Neural progenitor cell (in vitro differentiated cells): ENCODE measurements at regions not wholly inside any gene's neighbourhood (a gene's known extent, or its start where the extent isn't known, plus 50 kb on each side); places are given as distances from the start of the nearest gene placed in this dataset.

Experiments
- DNase-seq: peaks from one replicate; pipeline ENCODE4 v3.0.0-alpha.2; 2016; ENCODE audit warnings: low spot score
- H2AFZ ChIP-seq: fragments of 200-600 bp; sonication (generic); replicated peaks from 2 replicates; pipeline ENCODE4 v1.6.1; 2016; ENCODE audit warnings: antibody characterized with exemption
- H3F3A ChIP-seq: fragments of 200-600 bp; sonication (generic); 2 replicates; pipeline ENCODE4 v1.6.1; 2016; ENCODE audit warnings: antibody characterized with exemption, low read depth
- H3K27ac ChIP-seq: fragments of 200-600 bp; sonication (generic); 2 replicates; pipeline ENCODE4 v1.5.1; 2016; ENCODE audit warnings: mild to moderate bottlenecking
- H3K27me3 ChIP-seq: fragments of 200-600 bp; sonication (generic); 2 replicates; pipeline ENCODE4 v1.6.1; 2016; ENCODE audit warnings: mild to moderate bottlenecking, moderate library complexity
- H3K36me3 ChIP-seq: fragments of 200-600 bp; sonication (generic); 2 replicates; pipeline ENCODE4 v1.5.1; 2016
- H3K4me1 ChIP-seq: fragments of 200-600 bp; sonication (generic); 2 replicates; pipeline ENCODE4 v1.6.1; 2016; ENCODE audit warnings: mixed run types
- H3K4me2 ChIP-seq: fragments of 200-600 bp; sonication (generic); 2 replicates; pipeline ENCODE4 v1.6.1; 2016
- H3K4me3 ChIP-seq: fragments of 200-600 bp; sonication (generic); 2 replicates; pipeline ENCODE4 v1.5.1; 2016
- H3K79me2 ChIP-seq: fragments of 200-600 bp; sonication (generic); 2 replicates; pipeline ENCODE4 v1.6.1; 2016; ENCODE audit warnings: low read depth
- H3K9ac ChIP-seq: fragments of 200-600 bp; sonication (generic); 2 replicates; pipeline ENCODE4 v1.6.1; 2016
- H3K9me3 ChIP-seq: fragments of 200-600 bp; sonication (generic); 2 replicates; pipeline ENCODE4 v1.5.1; 2016; ENCODE audit warnings: low read depth
- H4K20me1 ChIP-seq: fragments of 200-600 bp; sonication (generic); 2 replicates; pipeline ENCODE4 v1.6.1; 2016; ENCODE audit warnings: low read depth
- H3K27ac Mint-ChIP-seq: 3 replicates; pipeline ENCODE4 v1.8.0; 2021; ENCODE audit warnings: mixed read lengths
- H3K27me3 Mint-ChIP-seq: 2 replicates; pipeline ENCODE4 v1.8.0; 2022; ENCODE audit warnings: low read depth, mild to moderate bottlenecking, inconsistent platforms, moderate library complexity, mixed read lengths; ENCODE audit not compliant: insufficient read depth
- H3K36me3 Mint-ChIP-seq: 3 replicates; pipeline ENCODE4 v1.8.0; 2021; ENCODE audit warnings: mixed read lengths
- H3K4me1 Mint-ChIP-seq: 3 replicates; pipeline ENCODE4 v1.8.0; 2021; ENCODE audit warnings: mixed read lengths
- H3K4me3 Mint-ChIP-seq: 3 replicates; pipeline ENCODE4 v1.8.0; 2021; ENCODE audit warnings: mild to moderate bottlenecking, moderate library complexity, mixed read lengths
- H3K9me3 Mint-ChIP-seq: 3 replicates; pipeline ENCODE4 v1.8.0; 2020; ENCODE audit warnings: mixed read lengths
- EZH2 ChIP-seq: fragments of 200-600 bp; sonication (generic); IDR thresholded peaks from 2 replicates; pipeline ENCODE4 v1.6.1; 2017; ENCODE audit warnings: antibody characterized with exemption, mild to moderate bottlenecking, moderate library complexity
- EZH2phosphoT487 ChIP-seq: fragments of 200-600 bp; sonication (generic); IDR thresholded peaks from 2 replicates; pipeline ENCODE4 v1.6.1; 2017; ENCODE audit warnings: antibody characterized with exemption
- TF ChIP-seq, protein P1 (sequence below): fragments of 200-600 bp; sonication (generic); IDR thresholded peaks from 2 replicates; pipeline ENCODE4 v1.5.1; 2017; ENCODE audit warnings: antibody characterized with exemption, mild to moderate bottlenecking

DNA sequence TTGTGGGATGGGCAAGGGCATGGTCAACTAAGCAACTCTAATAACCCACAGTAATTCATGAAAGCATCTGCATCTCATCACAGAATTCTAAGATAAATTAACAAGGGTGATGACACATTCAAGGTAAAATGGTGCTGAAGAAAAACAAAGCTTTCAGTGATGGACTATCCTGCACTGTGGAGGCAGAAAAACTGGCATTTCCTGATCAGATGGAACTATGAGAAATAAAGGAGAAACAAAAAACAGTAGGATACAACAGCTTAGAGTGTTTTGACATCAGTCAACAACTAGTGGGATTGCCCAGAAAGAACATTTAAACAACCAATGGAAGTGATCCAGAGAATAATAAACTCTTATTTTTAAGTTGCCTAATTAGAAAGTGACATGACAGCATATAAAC lies 327.0 kb downstream of the KLF5 start:
- H3K27me3 Mint-ChIP-seq, result peaks cover 3% of the 10 kb centered on the region
- Histone ChIP-seq H3K4me3 (no peak overlapping the region), H3K9me3 (no peaks in the 10 kb centered on the region), H3K4me2 (no peak overlapping the region), H3K27ac (no peak overlapping the region), H3K4me1 (no peaks in the 10 kb centered on the region), H3F3A (no peaks in the 10 kb centered on the region), H2AFZ (no peak overlapping the region), H3K27me3 (no peaks in the 10 kb centered on the region), H4K20me1 (no peaks in the 10 kb centered on the region), H3K79me2 (no peaks in the 10 kb centered on the region), H3K36me3 (no peaks in the 10 kb centered on the region), H3K9ac (no peak overlapping the region)
- H3K27ac Mint-ChIP-seq, result no peak overlapping the region
- H3K36me3 Mint-ChIP-seq, result no peaks in the 10 kb centered on the region
- H3K4me3 Mint-ChIP-seq, result no peak overlapping the region
- peaks cover 2% of the 10 kb centered on the region for H3K9me3 Mint-ChIP-seq
- no peaks in the 10 kb centered on the region for H3K4me1 Mint-ChIP-seq
- TF ChIP-seq EZH2, result no peak
- no peak for TF ChIP-seq EZH2phosphoT487
- TF ChIP-seq, protein P1, sequence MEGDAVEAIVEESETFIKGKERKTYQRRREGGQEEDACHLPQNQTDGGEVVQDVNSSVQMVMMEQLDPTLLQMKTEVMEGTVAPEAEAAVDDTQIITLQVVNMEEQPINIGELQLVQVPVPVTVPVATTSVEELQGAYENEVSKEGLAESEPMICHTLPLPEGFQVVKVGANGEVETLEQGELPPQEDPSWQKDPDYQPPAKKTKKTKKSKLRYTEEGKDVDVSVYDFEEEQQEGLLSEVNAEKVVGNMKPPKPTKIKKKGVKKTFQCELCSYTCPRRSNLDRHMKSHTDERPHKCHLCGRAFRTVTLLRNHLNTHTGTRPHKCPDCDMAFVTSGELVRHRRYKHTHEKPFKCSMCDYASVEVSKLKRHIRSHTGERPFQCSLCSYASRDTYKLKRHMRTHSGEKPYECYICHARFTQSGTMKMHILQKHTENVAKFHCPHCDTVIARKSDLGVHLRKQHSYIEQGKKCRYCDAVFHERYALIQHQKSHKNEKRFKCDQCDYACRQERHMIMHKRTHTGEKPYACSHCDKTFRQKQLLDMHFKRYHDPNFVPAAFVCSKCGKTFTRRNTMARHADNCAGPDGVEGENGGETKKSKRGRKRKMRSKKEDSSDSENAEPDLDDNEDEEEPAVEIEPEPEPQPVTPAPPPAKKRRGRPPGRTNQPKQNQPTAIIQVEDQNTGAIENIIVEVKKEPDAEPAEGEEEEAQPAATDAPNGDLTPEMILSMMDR, result no peak
- DNase-seq, result no peak

DNA sequence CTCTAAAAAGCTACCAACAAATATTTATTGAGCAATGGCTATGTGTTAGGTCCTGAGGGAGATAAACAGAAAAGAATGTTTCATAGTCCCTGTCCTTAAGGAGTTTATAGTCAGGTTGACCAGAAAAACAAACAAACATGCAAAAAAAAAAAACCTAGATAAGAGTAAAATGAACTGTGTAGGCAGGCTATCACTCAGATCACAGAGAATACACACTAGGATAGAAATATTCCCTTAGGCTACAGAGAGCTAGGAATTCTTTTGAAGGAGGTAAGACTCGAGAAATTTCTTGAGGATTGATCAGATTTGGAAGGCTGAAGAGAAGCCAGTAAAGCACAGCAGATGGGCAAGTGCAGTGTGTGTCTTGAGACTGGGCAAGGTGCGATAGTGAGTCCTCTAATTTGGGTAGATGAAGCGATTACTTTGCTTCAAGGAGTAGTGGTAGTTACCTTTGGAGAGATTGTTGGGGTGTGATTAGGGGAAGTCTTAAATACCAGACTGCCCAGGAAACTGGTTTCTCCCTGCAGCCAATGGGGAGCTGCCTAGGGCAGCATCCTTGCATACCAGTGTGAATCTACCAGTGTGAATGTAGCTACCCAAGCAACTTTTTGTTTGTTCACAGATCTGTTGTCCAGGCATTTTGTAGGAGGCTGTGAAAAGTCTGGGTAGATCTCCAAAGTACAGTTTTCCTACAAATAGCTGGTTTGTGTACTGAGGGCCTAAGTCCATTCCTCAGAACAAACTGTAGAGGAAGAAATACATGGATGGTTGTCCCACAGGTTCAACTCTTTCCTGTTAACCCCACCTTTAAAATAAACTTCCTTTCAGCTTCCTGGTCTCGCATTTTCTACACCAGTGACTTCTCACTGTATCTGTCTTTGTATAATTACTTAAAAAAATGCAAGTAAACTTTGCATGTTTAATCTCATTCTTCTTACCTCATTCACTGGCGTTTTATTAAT lies 314.1 kb downstream of the KLF5 start:
- H2AFZ ChIP-seq, result no peak overlapping the region
- no peak overlapping the region for H3K9ac ChIP-seq
- H3K36me3 ChIP-seq, result no peaks in the 10 kb centered on the region
- no peaks in the 10 kb centered on the region for H3K27me3 ChIP-seq
- no peaks in the 10 kb centered on the region for H3F3A ChIP-seq
- TF ChIP-seq, protein P1, result no peak
- TF ChIP-seq EZH2phosphoT487 (no peak), EZH2 (no peak)
- H3K4me3 ChIP-seq, result no peak overlapping the region
- Mint-ChIP-seq H3K4me1 (no peaks in the 10 kb centered on the region), H3K27ac (no peak overlapping the region), H3K4me3 (no peak overlapping the region), H3K27me3 (no peaks in the 10 kb centered on the region), H3K9me3 (no peaks in the 10 kb centered on the region), H3K36me3 (no peaks in the 10 kb centered on the region)
- no peaks in the 10 kb centered on the region for H3K9me3 ChIP-seq
- no peak overlapping the region for H3K27ac ChIP-seq
- no peak overlapping the region for H3K4me2 ChIP-seq
- no peaks in the 10 kb centered on the region for H3K4me1 ChIP-seq
- DNase-seq, result no peak
- H4K20me1 ChIP-seq, result no peaks in the 10 kb centered on the region
- H3K79me2 ChIP-seq, result no peaks in the 10 kb centered on the region

DNA sequence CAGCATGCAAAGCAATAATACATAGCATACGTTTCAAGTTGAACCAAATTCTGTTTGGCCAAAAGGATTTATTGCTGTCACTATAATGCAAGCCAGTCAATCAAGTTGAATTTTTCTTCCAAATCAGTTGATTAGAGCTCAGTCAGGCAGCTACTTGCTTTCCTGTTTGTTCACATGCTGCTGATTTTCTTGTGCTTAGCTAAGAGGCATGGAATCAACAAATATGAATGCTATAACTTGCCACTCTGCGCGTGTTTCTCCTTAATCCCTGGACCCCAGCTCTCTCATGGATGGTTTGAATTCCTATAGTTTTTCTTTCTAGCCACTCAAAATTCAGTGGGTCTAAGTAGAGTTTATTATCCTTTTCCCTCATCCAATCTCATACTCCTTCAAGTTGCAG lies 311.3 kb downstream of the KLF5 start:
- H3K27ac ChIP-seq, result no peak overlapping the region
- Mint-ChIP-seq H3K4me1 (no peaks in the 10 kb centered on the region), H3K9me3 (no peaks in the 10 kb centered on the region), H3K36me3 (no peaks in the 10 kb centered on the region), H3K27ac (no peak overlapping the region), H3K27me3 (no peaks in the 10 kb centered on the region), H3K4me3 (no peak overlapping the region)
- no peak overlapping the region for H2AFZ ChIP-seq
- H3K27me3 ChIP-seq, result no peaks in the 10 kb centered on the region
- no peaks in the 10 kb centered on the region for H3K79me2 ChIP-seq
- TF ChIP-seq EZH2phosphoT487 (no peak), EZH2 (no peak)
- TF ChIP-seq, protein P1, result no peak
- H3K36me3 ChIP-seq, result no peaks in the 10 kb centered on the region
- H3K4me3 ChIP-seq, result no peak overlapping the region
- H3K9me3 ChIP-seq, result no peaks in the 10 kb centered on the region
- no peak overlapping the region for H3K4me2 ChIP-seq
- no peak for DNase-seq
- no peaks in the 10 kb centered on the region for H3K4me1 ChIP-seq
- no peaks in the 10 kb centered on the region for H4K20me1 ChIP-seq
- H3F3A ChIP-seq, result no peaks in the 10 kb centered on the region
- no peak overlapping the region for H3K9ac ChIP-seq
